Gastroesophageal sphincter (tissue), 4 donors: ENCODE measurements at regions not wholly inside any gene's neighbourhood (a gene's known extent, or its start where the extent isn't known, plus 50 kb on each side); places are given as distances from the start of the nearest gene placed in this dataset.

Source experiments
- ATAC-seq: fragments of 150-250 bp; one replicate; pipeline ENCODE4 v1.9.1; 2016; ENCODE audit warnings: mild to moderate bottlenecking, moderate library complexity
- H3K27ac ChIP-seq, 4 donors: fragments of 200-600 bp; sonication (generic) in 3 of 4; 1 replicate in 3 of 4; 2 replicates in 1 of 4; pipeline ENCODE4 v1.5.1; 2016 to 2019
- H3K27me3 ChIP-seq: fragments of 200-600 bp; sonication (generic); one replicate; pipeline ENCODE4 v1.5.1; 2019
- H3K36me3 ChIP-seq, 2 donors: fragments of 200-600 bp; sonication (generic); one replicate each; pipeline ENCODE4 v1.5.1; 2019; ENCODE audit warnings: control low read depth in 1 of 2
- H3K4me1 ChIP-seq, 3 donors: fragments of 200-600 bp; sonication (generic); 1 replicate in 2 of 3; 2 replicates in 1 of 3; pipeline ENCODE4 v1.5.1; 2016 to 2019; ENCODE audit warnings: control low read depth in 2 of 3
- H3K4me3 ChIP-seq, 2 donors: fragments of 200-600 bp; sonication (generic); one replicate each; pipeline ENCODE4 v1.5.1; 2019; ENCODE audit warnings: mild to moderate bottlenecking in 1 of 2, moderate library complexity in 1 of 2
- H3K9me3 ChIP-seq, 3 donors: fragments of 200-600 bp; sonication (generic); one replicate each; pipeline ENCODE4 v1.5.1; 2017 to 2019; ENCODE audit warnings: control low read depth in 2 of 3
- CTCF ChIP-seq, 4 experiments: fragments of 200-600 bp in 2 of 4; fragments of 450-650 bp in 2 of 4; sonication (generic) in 1 of 4; IDR thresholded peaks; one replicate each; pipeline ENCODE4 v1.5.1; 2017 to 2019; ENCODE audit warnings: antibody characterized with exemption in 4 of 4, mild to moderate bottlenecking in 2 of 4, moderate library complexity in 2 of 4
- EP300 ChIP-seq: sonication (generic); formaldehyde crosslinking; IDR thresholded peaks from one replicate; pipeline ENCODE4 v1.6.1; 2017; ENCODE audit warnings: antibody characterized with exemption, mild to moderate bottlenecking
- POLR2A ChIP-seq, 2 donors: fragments of 450-650 bp; IDR thresholded peaks; one replicate each; pipeline ENCODE4 v1.6.1; 2017; ENCODE audit warnings: antibody characterized with exemption in 2 of 2, mild to moderate bottlenecking in 2 of 2, moderate library complexity in 1 of 2
- POLR2AphosphoS5 ChIP-seq: sonication (generic); formaldehyde crosslinking; IDR thresholded peaks from one replicate; pipeline ENCODE4 v1.6.1; 2017; ENCODE audit warnings: antibody characterized with exemption
- WGBS, 2 donors: methylation state at CpG; one replicate each; pipeline ENCODE4 v1.1.5; 2018; ENCODE audit warnings: low coverage in 1 of 2; 5-methylcytosine and 5-hydroxymethylcytosine counted together

GRCh38 chr11:12618743-12619540 is 55.3 kb upstream of the TEAD1 start:
- WGBS, 2 donors, result 90 to 93% methylated on average over 2 of the region's 2 CpGs
- H3K9me3 ChIP-seq, result peaks cover 0 to 11% (median 0%) of the 10 kb centered on the region in 3 donors
- no peak for ATAC-seq

DNA sequence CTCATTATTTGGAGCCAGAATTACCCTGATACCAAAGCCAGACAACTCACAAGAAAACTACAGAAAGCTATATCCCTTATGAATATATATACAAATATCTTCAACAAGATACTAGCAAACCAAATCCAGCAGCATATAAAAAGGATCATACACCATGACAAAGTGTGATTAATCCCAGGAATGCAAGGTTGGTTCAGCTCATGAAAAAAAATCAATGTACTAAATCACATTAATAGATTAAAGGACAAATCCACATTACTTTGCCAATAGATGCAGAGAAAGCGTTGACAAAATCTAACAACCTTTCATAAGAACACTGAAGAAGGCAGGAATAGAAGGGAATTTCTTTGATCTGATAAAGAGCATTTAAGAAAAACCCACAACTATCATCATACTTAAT is 50.4 kb upstream of the TEAD1 start:
- H3K36me3 ChIP-seq, result no peaks in the 10 kb centered on the region
- H3K4me1 ChIP-seq, result no peaks in the 10 kb centered on the region
- peaks cover 0 to 17% (median 0%) of the 10 kb centered on the region in 3 donors for H3K9me3 ChIP-seq
- TF ChIP-seq POLR2AphosphoS5 (no peak), EP300 (no peak), POLR2A (IDR thresholded peaks at IDR 0.05) (no peak), CTCF (IDR thresholded peaks at IDR 0.05) (no peak)
- WGBS, 2 donors, result 0 to 27% methylated on average over 1 of the region's 1 CpG
- ATAC-seq, result no peak
- no peaks in the 10 kb centered on the region for H3K27me3 ChIP-seq
- no peak overlapping the region for H3K27ac ChIP-seq
- H3K4me3 ChIP-seq, result no peak overlapping the region

More at GRCh38 chr11:12618743-12619540, 55.3 kb upstream of the TEAD1 start:
- Histone ChIP-seq H3K4me1 (no peaks in the 10 kb centered on the region), H3K36me3 (no peaks in the 10 kb centered on the region), H3K27ac (no peak overlapping the region), H3K4me3 (no peak overlapping the region), H3K27me3 (no peaks in the 10 kb centered on the region)
- TF ChIP-seq POLR2AphosphoS5 (no peak), EP300 (no peak), POLR2A (IDR thresholded peaks at IDR 0.05) (no peak), CTCF (IDR thresholded peaks at IDR 0.05) (no peak)
